ENCODE measurements at regions not wholly inside any gene's neighbourhood (a gene's known extent, or its start where the extent isn't known, plus 50 kb on each side); places are given as distances from the start of the nearest gene placed in this dataset.

DNA sequence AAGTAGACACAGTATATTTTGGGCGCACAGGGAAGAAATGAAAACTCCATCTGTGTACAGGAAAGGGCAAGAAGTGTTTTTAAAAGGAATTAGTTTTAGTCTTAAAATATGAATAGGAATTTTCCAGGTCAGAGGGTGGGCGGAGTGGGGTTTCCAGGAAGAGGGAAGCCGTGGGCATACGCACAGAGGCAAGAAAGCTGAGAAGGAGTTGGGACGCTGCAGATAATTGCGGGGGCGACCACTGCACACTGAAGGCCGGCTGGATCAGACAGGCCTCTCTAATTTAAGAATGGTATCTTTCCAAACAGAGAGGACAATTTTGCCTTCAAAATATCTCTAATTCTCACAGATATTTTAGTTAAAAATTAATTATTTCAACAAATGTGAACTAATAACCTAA, 189.1 kb upstream of the INHBA start:
- TF ChIP-seq, protein P1, sequence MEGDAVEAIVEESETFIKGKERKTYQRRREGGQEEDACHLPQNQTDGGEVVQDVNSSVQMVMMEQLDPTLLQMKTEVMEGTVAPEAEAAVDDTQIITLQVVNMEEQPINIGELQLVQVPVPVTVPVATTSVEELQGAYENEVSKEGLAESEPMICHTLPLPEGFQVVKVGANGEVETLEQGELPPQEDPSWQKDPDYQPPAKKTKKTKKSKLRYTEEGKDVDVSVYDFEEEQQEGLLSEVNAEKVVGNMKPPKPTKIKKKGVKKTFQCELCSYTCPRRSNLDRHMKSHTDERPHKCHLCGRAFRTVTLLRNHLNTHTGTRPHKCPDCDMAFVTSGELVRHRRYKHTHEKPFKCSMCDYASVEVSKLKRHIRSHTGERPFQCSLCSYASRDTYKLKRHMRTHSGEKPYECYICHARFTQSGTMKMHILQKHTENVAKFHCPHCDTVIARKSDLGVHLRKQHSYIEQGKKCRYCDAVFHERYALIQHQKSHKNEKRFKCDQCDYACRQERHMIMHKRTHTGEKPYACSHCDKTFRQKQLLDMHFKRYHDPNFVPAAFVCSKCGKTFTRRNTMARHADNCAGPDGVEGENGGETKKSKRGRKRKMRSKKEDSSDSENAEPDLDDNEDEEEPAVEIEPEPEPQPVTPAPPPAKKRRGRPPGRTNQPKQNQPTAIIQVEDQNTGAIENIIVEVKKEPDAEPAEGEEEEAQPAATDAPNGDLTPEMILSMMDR (conservative IDR thresholded peaks at IDR 0.05) = no peak
- TF ChIP-seq ZFX (IDR thresholded peaks at IDR 0.05) = no peak

Measured in C4-2B (cell line).